ENCODE measurements at regions not wholly inside any gene's neighbourhood (a gene's known extent, or its start where the extent isn't known, plus 50 kb on each side); places are given as distances from the start of the nearest gene placed in this dataset.

DNA sequence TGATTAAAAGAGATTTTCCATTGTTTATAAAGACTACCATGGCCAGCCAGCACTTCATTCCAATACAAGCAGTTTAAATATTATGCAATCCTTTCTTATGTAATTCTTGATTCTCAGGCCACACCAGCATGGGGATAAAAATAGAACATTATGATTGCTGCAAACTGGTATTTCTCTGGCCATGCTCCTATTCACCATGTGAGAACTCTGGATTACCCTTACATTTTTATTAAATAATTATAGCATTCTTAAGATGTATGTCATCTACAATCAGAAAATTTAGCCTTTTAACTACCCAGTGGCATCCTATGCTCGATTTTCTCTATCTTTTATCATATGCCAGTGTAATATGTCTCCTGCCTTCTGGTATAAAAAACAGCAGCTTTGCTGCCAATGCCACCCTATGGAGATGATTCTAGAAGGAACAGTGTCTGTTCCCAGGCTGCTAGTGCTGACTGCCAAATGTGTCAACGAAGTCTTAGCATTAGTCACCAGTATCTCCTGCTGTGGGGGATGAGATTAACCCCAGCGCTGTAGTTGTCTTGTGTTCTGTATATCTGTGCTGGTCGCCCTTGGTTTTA, 501.4 kb downstream of the BCKDHB start (continued):
- TF ChIP-seq EP300 (IDR thresholded peaks at IDR 0.05; ENCODE audit: borderline replicate concordance in 1 of 2, low read depth in 1 of 2, low read length in 1 of 2): peak; percentile 10 to 45; a peak in 2 of 4 replicates
- TF ChIP-seq, protein P1, sequence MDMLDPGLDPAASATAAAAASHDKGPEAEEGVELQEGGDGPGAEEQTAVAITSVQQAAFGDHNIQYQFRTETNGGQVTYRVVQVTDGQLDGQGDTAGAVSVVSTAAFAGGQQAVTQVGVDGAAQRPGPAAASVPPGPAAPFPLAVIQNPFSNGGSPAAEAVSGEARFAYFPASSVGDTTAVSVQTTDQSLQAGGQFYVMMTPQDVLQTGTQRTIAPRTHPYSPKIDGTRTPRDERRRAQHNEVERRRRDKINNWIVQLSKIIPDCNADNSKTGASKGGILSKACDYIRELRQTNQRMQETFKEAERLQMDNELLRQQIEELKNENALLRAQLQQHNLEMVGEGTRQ (IDR thresholded peaks at IDR 0.05; ENCODE audit: borderline replicate concordance, low read depth, low read length): no peak

DNA sequence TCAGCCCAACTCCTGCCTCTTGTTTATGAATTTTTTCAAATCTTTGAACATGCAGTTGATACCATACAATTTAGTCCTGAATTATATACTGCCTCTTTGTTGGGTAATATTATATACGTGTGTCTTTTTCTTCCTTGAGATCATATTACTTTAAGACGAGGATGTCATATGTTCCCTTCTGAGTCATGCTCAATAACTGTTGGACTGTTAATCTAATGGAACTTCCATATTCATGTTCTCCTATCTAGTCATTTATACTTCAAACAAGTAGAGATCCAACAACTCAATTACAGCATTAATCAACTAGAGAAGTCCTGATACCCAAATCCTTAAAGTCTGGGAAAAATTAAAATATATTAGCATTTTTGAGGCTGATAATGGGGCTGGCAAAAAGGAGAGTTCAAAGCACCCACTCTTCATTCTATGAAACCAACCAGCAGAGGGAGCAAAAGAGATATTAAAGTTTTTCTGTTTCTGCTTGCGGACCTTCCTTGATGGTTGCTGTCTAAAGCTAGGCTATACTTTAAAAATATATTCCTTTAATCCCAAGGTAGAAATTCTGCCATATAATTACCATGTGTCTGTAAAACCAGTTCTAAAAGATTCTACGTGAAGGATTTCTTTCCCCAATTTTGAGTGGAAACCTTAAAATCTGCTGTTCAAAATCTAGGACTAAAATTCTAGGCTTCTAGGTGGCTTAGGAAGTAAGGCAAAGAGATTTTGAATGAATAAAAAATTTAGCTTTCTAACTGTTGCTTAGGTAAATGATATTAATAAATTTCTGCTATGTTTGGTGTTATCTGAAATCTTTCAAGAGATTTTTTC, 498.9 kb downstream of the BCKDHB start:
- Histone ChIP-seq H3K9me3 (no peaks in the 10 kb centered on the region), H4K20me1 (ENCODE audit: insufficient read depth) (no peaks in the 10 kb centered on the region), H3K4me2 (no peak overlapping the region), H3K27ac (ENCODE audit: low read depth in 2 of 2, low read length in 1 of 2) (peak overlapping the region in 1 of 2 experiments; percentile 32; a peak in 2 of 4 replicates), H3K9ac (no peak overlapping the region), H3K36me3 (replicated peaks in 1 of 2; ENCODE audit: control insufficient read depth in 1 of 2, insufficient read depth in 2 of 2, low read length in 1 of 2) (no peaks in the 10 kb centered on the region), H3K27me3 (ENCODE audit: insufficient read depth) (no peaks in the 10 kb centered on the region), H3F3A (replicated peaks; ENCODE audit: insufficient read depth) (peaks cover 15% of the 10 kb centered on the region), H2AFZ (ENCODE audit: low read depth) (no peak overlapping the region), H3K4me3 (ENCODE audit: low read depth in 2 of 2, low read length in 1 of 2) (peak overlapping the region in 1 of 2 experiments; percentile 6; a peak in 1 of 4 replicates), H3K4me1 (ENCODE audit: control insufficient read depth in 1 of 2, insufficient read depth in 2 of 2, low read depth in 1 of 2, low read length in 1 of 2) (peaks cover 4 to 22% of the 10 kb centered on the region in 2 experiments; a peak in 3 of 4 replicates), H3K9me2 (no peaks in the 10 kb centered on the region; the same call in 1 of the 2 replicates), H3K79me2 (ENCODE audit: insufficient read depth) (no peaks in the 10 kb centered on the region)
- POLR2A ChIA-PET: no interaction called here
- CTCF ChIA-PET: interaction anchor here (0.6 to 2.4 kb wide), 16 partner anchors 8 to 1539 kb away, joined by 3 to 22 read pairs (median 4); partner anchors contain the start of gene TENT5A
- WGBS (ENCODE audit: low lambda C conversion rate): 37% methylated on average over 4 of the region's 4 CpGs
- TF ChIP-seq SMC3 (IDR thresholded peaks at IDR 0.05; ENCODE audit: low read depth, low read length) (peak; percentile 52), RAD21 (IDR thresholded peaks at IDR 0.05; ENCODE audit: low read length) (peak; percentile 81), POLR2AphosphoS5 (IDR thresholded peaks at IDR 0.05; ENCODE audit: low read depth, low read length) (no peak), NFIC (IDR thresholded peaks at IDR 0.05; ENCODE audit: borderline replicate concordance) (no peak)
- TF ChIP-seq, protein P1 (IDR thresholded peaks at IDR 0.05; ENCODE audit: borderline replicate concordance, low read depth, low read length): no peak
- TF ChIP-seq, protein P2, sequence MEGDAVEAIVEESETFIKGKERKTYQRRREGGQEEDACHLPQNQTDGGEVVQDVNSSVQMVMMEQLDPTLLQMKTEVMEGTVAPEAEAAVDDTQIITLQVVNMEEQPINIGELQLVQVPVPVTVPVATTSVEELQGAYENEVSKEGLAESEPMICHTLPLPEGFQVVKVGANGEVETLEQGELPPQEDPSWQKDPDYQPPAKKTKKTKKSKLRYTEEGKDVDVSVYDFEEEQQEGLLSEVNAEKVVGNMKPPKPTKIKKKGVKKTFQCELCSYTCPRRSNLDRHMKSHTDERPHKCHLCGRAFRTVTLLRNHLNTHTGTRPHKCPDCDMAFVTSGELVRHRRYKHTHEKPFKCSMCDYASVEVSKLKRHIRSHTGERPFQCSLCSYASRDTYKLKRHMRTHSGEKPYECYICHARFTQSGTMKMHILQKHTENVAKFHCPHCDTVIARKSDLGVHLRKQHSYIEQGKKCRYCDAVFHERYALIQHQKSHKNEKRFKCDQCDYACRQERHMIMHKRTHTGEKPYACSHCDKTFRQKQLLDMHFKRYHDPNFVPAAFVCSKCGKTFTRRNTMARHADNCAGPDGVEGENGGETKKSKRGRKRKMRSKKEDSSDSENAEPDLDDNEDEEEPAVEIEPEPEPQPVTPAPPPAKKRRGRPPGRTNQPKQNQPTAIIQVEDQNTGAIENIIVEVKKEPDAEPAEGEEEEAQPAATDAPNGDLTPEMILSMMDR (IDR thresholded peaks at IDR 0.05): peak; percentile 76
- peak; percentile 21 for DNase-seq

DNA sequence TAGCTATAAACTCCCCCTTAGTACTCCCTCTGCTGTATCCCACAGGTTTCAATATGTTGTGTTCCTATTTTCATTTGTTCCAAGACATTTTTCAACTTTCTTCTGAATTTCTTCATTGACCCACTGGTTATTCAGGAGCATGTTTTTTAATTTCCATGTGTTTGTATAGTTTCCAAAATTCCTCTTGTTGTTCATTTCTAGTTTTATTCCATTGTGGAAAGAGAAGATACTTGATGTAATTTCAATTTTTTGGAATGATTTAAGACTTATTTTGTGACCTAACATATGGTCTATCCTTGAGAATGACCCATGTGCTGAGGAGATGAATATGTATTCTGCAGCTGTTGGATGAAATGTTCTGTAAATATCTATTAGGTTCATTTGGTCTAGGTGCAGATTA, 497.2 kb downstream of the BCKDHB start:
- ChIA-PET CTCF (interaction anchor here (0.6 to 1.7 kb wide), 5 partner anchors 9 to 1150 kb away, joined by 3 to 6 read pairs (median 3); no protein-coding TSS in a partner anchor), POLR2A (no interaction called here)
- Histone ChIP-seq H3K9ac (no peak overlapping the region), H3F3A (replicated peaks; ENCODE audit: insufficient read depth) (peaks cover 15% of the 10 kb centered on the region), H3K79me2 (ENCODE audit: insufficient read depth) (no peaks in the 10 kb centered on the region), H3K36me3 (replicated peaks in 1 of 2; ENCODE audit: control insufficient read depth in 1 of 2, insufficient read depth in 2 of 2, low read length in 1 of 2) (no peaks in the 10 kb centered on the region), H3K4me2 (no peak overlapping the region), H3K9me2 (no peaks in the 10 kb centered on the region; the same call in 1 of the 2 replicates), H3K27ac (ENCODE audit: low read depth in 2 of 2, low read length in 1 of 2) (no peak overlapping the region), H3K4me3 (ENCODE audit: low read depth in 2 of 2, low read length in 1 of 2) (no peak overlapping the region), H4K20me1 (ENCODE audit: insufficient read depth) (no peaks in the 10 kb centered on the region), H2AFZ (ENCODE audit: low read depth) (no peak overlapping the region), H3K9me3 (no peaks in the 10 kb centered on the region), H3K27me3 (ENCODE audit: insufficient read depth) (no peaks in the 10 kb centered on the region), H3K4me1 (ENCODE audit: control insufficient read depth in 1 of 2, insufficient read depth in 2 of 2, low read depth in 1 of 2, low read length in 1 of 2) (peaks cover 0 to 12% of the 10 kb centered on the region in 2 experiments; a peak in 3 of 4 replicates)
- TF ChIP-seq FOSL2 (IDR thresholded peaks at IDR 0.05; ENCODE audit: borderline replicate concordance, low read depth) (no peak), POLR2AphosphoS5 (IDR thresholded peaks at IDR 0.05; ENCODE audit: low read depth, low read length) (no peak), EP300 (IDR thresholded peaks at IDR 0.05; ENCODE audit: borderline replicate concordance in 1 of 2, low read depth in 1 of 2, low read length in 1 of 2) (no peak), JUND (IDR thresholded peaks at IDR 0.05) (no peak), ELF1 (IDR thresholded peaks at IDR 0.05) (no peak), TCF12 (IDR thresholded peaks at IDR 0.05) (no peak), MEF2A (IDR thresholded peaks at IDR 0.05; ENCODE audit: borderline replicate concordance, low read depth) (no peak), RFX5 (IDR thresholded peaks at IDR 0.05; ENCODE audit: low read length) (no peak)
- TF ChIP-seq, protein P3, sequence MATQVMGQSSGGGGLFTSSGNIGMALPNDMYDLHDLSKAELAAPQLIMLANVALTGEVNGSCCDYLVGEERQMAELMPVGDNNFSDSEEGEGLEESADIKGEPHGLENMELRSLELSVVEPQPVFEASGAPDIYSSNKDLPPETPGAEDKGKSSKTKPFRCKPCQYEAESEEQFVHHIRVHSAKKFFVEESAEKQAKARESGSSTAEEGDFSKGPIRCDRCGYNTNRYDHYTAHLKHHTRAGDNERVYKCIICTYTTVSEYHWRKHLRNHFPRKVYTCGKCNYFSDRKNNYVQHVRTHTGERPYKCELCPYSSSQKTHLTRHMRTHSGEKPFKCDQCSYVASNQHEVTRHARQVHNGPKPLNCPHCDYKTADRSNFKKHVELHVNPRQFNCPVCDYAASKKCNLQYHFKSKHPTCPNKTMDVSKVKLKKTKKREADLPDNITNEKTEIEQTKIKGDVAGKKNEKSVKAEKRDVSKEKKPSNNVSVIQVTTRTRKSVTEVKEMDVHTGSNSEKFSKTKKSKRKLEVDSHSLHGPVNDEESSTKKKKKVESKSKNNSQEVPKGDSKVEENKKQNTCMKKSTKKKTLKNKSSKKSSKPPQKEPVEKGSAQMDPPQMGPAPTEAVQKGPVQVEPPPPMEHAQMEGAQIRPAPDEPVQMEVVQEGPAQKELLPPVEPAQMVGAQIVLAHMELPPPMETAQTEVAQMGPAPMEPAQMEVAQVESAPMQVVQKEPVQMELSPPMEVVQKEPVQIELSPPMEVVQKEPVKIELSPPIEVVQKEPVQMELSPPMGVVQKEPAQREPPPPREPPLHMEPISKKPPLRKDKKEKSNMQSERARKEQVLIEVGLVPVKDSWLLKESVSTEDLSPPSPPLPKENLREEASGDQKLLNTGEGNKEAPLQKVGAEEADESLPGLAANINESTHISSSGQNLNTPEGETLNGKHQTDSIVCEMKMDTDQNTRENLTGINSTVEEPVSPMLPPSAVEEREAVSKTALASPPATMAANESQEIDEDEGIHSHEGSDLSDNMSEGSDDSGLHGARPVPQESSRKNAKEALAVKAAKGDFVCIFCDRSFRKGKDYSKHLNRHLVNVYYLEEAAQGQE (IDR thresholded peaks at IDR 0.05; ENCODE audit: low read depth, low read length): no peak
- no peak for DNase-seq
